A549 (cell line): ENCODE measurements at regions not wholly inside any gene's neighbourhood (a gene's known extent, or its start where the extent isn't known, plus 50 kb on each side); places are given as distances from the start of the nearest gene placed in this dataset.

Experiments
- ATAC-seq, 2 experiments: fragments of 200-7000 bp in 1 of 2; fragments of >200 bp in 1 of 2; cut with Nextera tagmentation in 1 of 2; cut with Tn5 transposase in 1 of 2; 3 replicates each; pipeline versions ENCODE4 v1.8.0 to v1.9.1; 2018 to 2020; ENCODE audit warnings: mild to moderate bottlenecking in 1 of 2, moderate library complexity in 1 of 2
- CTCF ChIA-PET: fragments of 300-600 bp; sonication (Branson Sonifier 250); formaldehyde crosslinking; extraction: SDS; loops from one replicate; lab custom pipeline; 2021; ENCODE audit warnings: antibody characterized with exemption, inconsistent platforms; lab: Yijun Ruan, JAX
- POLR2A ChIA-PET: fragments of 350-600 bp; formaldehyde crosslinking; extraction: SDS; loops from one replicate; lab custom pipeline; 2021; ENCODE audit warnings: antibody characterized with exemption, inconsistent platforms; lab: Yijun Ruan, JAX
- DNase-seq, 2 experiments: peaks; one replicate each; pipeline versions ENCODE4 v3.0.0 to v3.0.0-alpha.2; 2011 to 2016; ENCODE audit warnings: low read depth in 1 of 2, low spot score in 1 of 2
- FAIRE-seq: peaks from 2 replicates; lab custom pipeline; 2011; peaks lifted over from hg19 to GRCh38; lab: Jason Lieb, UNC
- H3K27ac ChIP-seq, 2 experiments: fragments of >200 bp; sonication (Bioruptor Twin); formaldehyde crosslinking; 3 replicates each; pipeline ENCODE4 v1.5.1; 2016 to 2017
- H3K4me1 ChIP-seq: fragments of >200 bp; sonication (Bioruptor Twin); formaldehyde crosslinking; 3 replicates; pipeline ENCODE4 v1.6.1; 2016
- H3K4me2 ChIP-seq: fragments of >200 bp; sonication (Bioruptor Twin); formaldehyde crosslinking; 3 replicates; pipeline ENCODE4 v1.6.1; 2016
- H3K4me3 ChIP-seq: fragments of >200 bp; sonication (Bioruptor Twin); formaldehyde crosslinking; 3 replicates; pipeline ENCODE4 v1.5.1; 2016
- H3K9me3 ChIP-seq: fragments of >200 bp; sonication (Bioruptor Twin); formaldehyde crosslinking; 3 replicates; pipeline ENCODE4 v1.6.1; 2016
- CBX2 ChIP-seq: fragments of 200-600 bp; sonication (generic); IDR thresholded peaks from 2 replicates; pipeline ENCODE4 v1.6.1; 2016; ENCODE audit warnings: low read depth, mild to moderate bottlenecking, borderline replicate concordance
- CHD2 ChIP-seq: fragments of 150-350 bp; IDR thresholded peaks from 2 replicates; pipeline ENCODE4 v1.6.1; 2014; ENCODE audit warnings: low read length; ENCODE audit not compliant: partially characterized antibody
- EHMT2 ChIP-seq: fragments of 200-600 bp; sonication (generic); IDR thresholded peaks from 2 replicates; pipeline ENCODE4 v1.6.1; 2016; ENCODE audit warnings: antibody characterized with exemption, low read depth, mild to moderate bottlenecking, moderate library complexity
- EP300 ChIP-seq, 2 experiments: fragments of >200 bp; sonication (Bioruptor Twin); formaldehyde crosslinking; IDR thresholded peaks; 2 replicates in 1 of 2; 3 replicates in 1 of 2; pipeline ENCODE4 v1.6.1; 2016 to 2017
- ESRRA ChIP-seq: fragments of 150-350 bp; IDR thresholded peaks from 2 replicates; pipeline ENCODE4 v1.6.1; 2014; ENCODE audit warnings: mild to moderate bottlenecking, low read length, borderline replicate concordance
- HDAC2 ChIP-seq: fragments of 200-600 bp; sonication (generic); IDR thresholded peaks from 2 replicates; pipeline ENCODE4 v1.6.1; 2016
- HES2 ChIP-seq: fragments of >200 bp; sonication (Bioruptor Twin); formaldehyde crosslinking; IDR thresholded peaks from 2 replicates; pipeline ENCODE4 v1.6.1; 2016
- HEYL ChIP-seq: fragments of 250-450 bp; sonication (Bioruptor Pico); IDR thresholded peaks from 2 replicates; pipeline ENCODE4 v1.8.0; 2021; ENCODE audit warnings: mild to moderate bottlenecking, moderate library complexity
- HMGXB4 ChIP-seq: fragments of 250-450 bp; sonication (Bioruptor Pico); IDR thresholded peaks from 2 replicates; pipeline ENCODE4 v1.5.0; 2021; ENCODE audit warnings: mild to moderate bottlenecking, moderate library complexity, borderline replicate concordance
- HOXA7 ChIP-seq: fragments of 250-450 bp; sonication (Bioruptor Pico); IDR thresholded peaks from 2 replicates; pipeline ENCODE4 v1.5.0; 2020; ENCODE audit warnings: mild to moderate bottlenecking, moderate library complexity
- HOXB13 ChIP-seq: fragments of 250-450 bp; sonication (Bioruptor Pico); IDR thresholded peaks from 2 replicates; pipeline ENCODE4 v1.5.0; 2020; ENCODE audit warnings: low read depth, mild to moderate bottlenecking, moderate library complexity
- MAZ ChIP-seq: fragments of 150-350 bp; IDR thresholded peaks from 2 replicates; pipeline ENCODE4 v1.6.1; 2014; ENCODE audit warnings: antibody characterized with exemption, low read depth, low read length, borderline replicate concordance
- NFE2L2 ChIP-seq: fragments of 150-350 bp; conservative IDR thresholded peaks from 2 replicates; pipeline ENCODE4 v1.6.1; 2014; ENCODE audit warnings: low read length
- NPAS2 ChIP-seq: fragments of 250-450 bp; sonication (Bioruptor Pico); IDR thresholded peaks from 2 replicates; pipeline ENCODE4 v1.8.0; 2022; ENCODE audit warnings: mild to moderate bottlenecking, moderate library complexity, borderline replicate concordance
- PHF8 ChIP-seq: fragments of 200-600 bp; sonication (generic); IDR thresholded peaks from 2 replicates; pipeline ENCODE4 v1.6.1; 2016; ENCODE audit warnings: low read depth, mild to moderate bottlenecking, antibody characterized with exemption, moderate library complexity, borderline replicate concordance
- POLR2A ChIP-seq: IDR thresholded peaks from 2 replicates; pipeline ENCODE4 v1.6.1; 2012; ENCODE audit warnings: mild to moderate bottlenecking, low read length
- RARB ChIP-seq: fragments of 250-450 bp; sonication (Bioruptor Pico); IDR thresholded peaks from 2 replicates; pipeline ENCODE4 v1.8.0; 2021; ENCODE audit warnings: mild to moderate bottlenecking, moderate library complexity
- RCOR1 ChIP-seq: fragments of 150-350 bp; IDR thresholded peaks from 2 replicates; pipeline ENCODE4 v1.6.1; 2014; ENCODE audit warnings: antibody characterized with exemption, low read length, low read depth
- RFX5 ChIP-seq: fragments of 450-650 bp; IDR thresholded peaks from 2 replicates; pipeline ENCODE4 v1.7.1; 2014; ENCODE audit warnings: antibody characterized with exemption, mild to moderate bottlenecking, moderate library complexity
- TFCP2L1 ChIP-seq: fragments of 250-450 bp; sonication (Bioruptor Pico); IDR thresholded peaks from 2 replicates; pipeline ENCODE4 v1.5.0; 2021; ENCODE audit warnings: mild to moderate bottlenecking
- ZFP36 ChIP-seq: fragments of 450-650 bp; IDR thresholded peaks from 2 replicates; pipeline ENCODE4 v1.6.1; 2014; ENCODE audit warnings: borderline replicate concordance; ENCODE audit not compliant: partially characterized antibody
- WGBS: methylation state at CpG from one replicate; pipeline ENCODE4 v1.1.6; 2017; ENCODE audit errors: missing lambda C conversion rate; 5-methylcytosine and 5-hydroxymethylcytosine counted together

- H3K4me1 ChIP-seq = no peaks in the 10 kb centered on the region
- 2% methylated on average over 3 of the region's 3 CpGs for WGBS
- POLR2A ChIA-PET = no interaction called here
Measured at GRCh38 chr12:4969405-4969804, 59.7 kb downstream of the KCNA1 start.

GRCh38 chr12:4974217-4974616 is 64.5 kb downstream of the KCNA1 start:
- Histone ChIP-seq H3K27ac (no peak overlapping the region), H3K4me2 (no peak overlapping the region), H3K4me1 (no peaks in the 10 kb centered on the region), H3K4me3 (no peak overlapping the region), H3K9me3 (no peaks in the 10 kb centered on the region)
- ChIA-PET POLR2A (no interaction called here), CTCF (interaction anchor here (1.2 kb wide), 1 partner anchor 12 kb away, joined by 4 read pairs; no protein-coding TSS in a partner anchor)
- FAIRE-seq = no peak
- WGBS = 9% methylated on average over 3 of the region's 3 CpGs
- no peak for DNase-seq
- ATAC-seq = no peak
- TF ChIP-seq PHF8 (no peak), ESRRA (no peak)

More at GRCh38 chr12:4969405-4969804, 59.7 kb downstream of the KCNA1 start:
- CTCF ChIA-PET = interaction anchor here (1.6 kb wide), 1 partner anchor 11 kb away, joined by 4 read pairs; no protein-coding TSS in a partner anchor
- Histone ChIP-seq H3K4me3 (no peak overlapping the region), H3K9me3 (no peaks in the 10 kb centered on the region), H3K4me2 (no peak overlapping the region), H3K27ac (no peak overlapping the region)
- DNase-seq = no peak
- FAIRE-seq = no peak
- no peak for ATAC-seq
- TF ChIP-seq POLR2A (no peak), CHD2 (no peak), CBX2 (no peak), HOXA7 (CRISPR knock-in tag) (no peak), TFCP2L1 (no peak), HOXB13 (CRISPR knock-in tag) (no peak), RFX5 (no peak), RARB (no peak), EP300 (IDR thresholded peaks at IDR 0.05) (no peak), NFE2L2 (no peak), HEYL (CRISPR knock-in tag) (no peak)

GRCh38 chr12:4975574-4975973 is 65.9 kb downstream of the KCNA1 start:
- WGBS = 25% methylated on average over 6 of the region's 12 CpGs
- peak in 1 of 2 experiments; percentile 29 for DNase-seq
- Histone ChIP-seq H3K4me1 (no peaks in the 10 kb centered on the region), H3K9me3 (no peaks in the 10 kb centered on the region), H3K4me3 (no peak overlapping the region), H3K27ac (no peak overlapping the region), H3K4me2 (no peak overlapping the region)
- ChIA-PET CTCF (interaction anchor here (0.7 to 2.0 kb wide), 5 partner anchors 13 to 216 kb away, joined by 3 to 6 read pairs (median 3); no protein-coding TSS in a partner anchor), POLR2A (no interaction called here)
- FAIRE-seq = no peak
- TF ChIP-seq EHMT2 (no peak), RCOR1 (no peak), POLR2A (no peak), MAZ (no peak), HMGXB4 (CRISPR knock-in tag) (no peak), NPAS2 (CRISPR knock-in tag) (no peak), HDAC2 (no peak), ESRRA (no peak), RFX5 (no peak), ZFP36 (no peak), HES2 (no peak)
- peak; percentile 62 to 95; a peak in 5 of 6 replicates for ATAC-seq
